ENCODE measurements at regions not wholly inside any gene's neighbourhood (a gene's known extent, or its start where the extent isn't known, plus 50 kb on each side); places are given as distances from the start of the nearest gene placed in this dataset.
"Not testable (repeated sequence)": the region's sequence is repeated elsewhere in the genome, so short reads cannot be mapped to it uniquely, and the experiment has no call there.

GRCh38 chr4:82271915-82272480, 101.8 kb downstream of the HNRNPD start:
- H3K27me3 Mint-ChIP-seq (ENCODE audit: low read depth); H3K9me3 Mint-ChIP-seq; H3K4me3 Mint-ChIP-seq; H3K27ac Mint-ChIP-seq; H3K36me3 Mint-ChIP-seq (ENCODE audit: low read depth); intact Hi-C loops (cut with micrococcal nuclease): not testable (repeated sequence)
- CTCF ChIA-PET: interaction anchor here (0.6 to 1.0 kb wide), 3 partner anchors 84 to 467 kb away, joined by 3 to 4 read pairs (median 3); no protein-coding TSS in a partner anchor
- peaks cover 18% of the 10 kb centered on the region for H3K4me1 Mint-ChIP-seq (ENCODE audit: low read depth)
- peak; percentile 23 for DNase-seq

GRCh38 chr4:82268826-82269193, 105.0 kb downstream of the HNRNPD start:
- Mint-ChIP-seq H3K27me3 (ENCODE audit: low read depth) (no peaks in the 10 kb centered on the region), H3K9me3 (no peaks in the 10 kb centered on the region), H3K4me3 (no peak overlapping the region), H3K4me1 (ENCODE audit: low read depth) (peaks cover 18% of the 10 kb centered on the region), H3K27ac (no peak overlapping the region), H3K36me3 (ENCODE audit: low read depth) (no peaks in the 10 kb centered on the region)
- no peak for DNase-seq
- CTCF ChIA-PET: interaction anchor here (0.7 to 3.5 kb wide), 31 partner anchors 10 to 864 kb away, joined by 3 to 19 read pairs (median 4); no protein-coding TSS in a partner anchor
- intact Hi-C loops (cut with micrococcal nuclease): loop anchor here (1.0 to 5.0 kb wide), 8 partner anchors 67 to 864 kb away; no protein-coding TSS in a partner anchor

GRCh38 chr4:82268050-82268825, 105.6 kb downstream of the HNRNPD start:
- Mint-ChIP-seq H3K27me3 (ENCODE audit: low read depth) (no peaks in the 10 kb centered on the region), H3K4me1 (ENCODE audit: low read depth) (peaks cover 18% of the 10 kb centered on the region), H3K27ac (no peak overlapping the region), H3K4me3 (no peak overlapping the region), H3K9me3 (no peaks in the 10 kb centered on the region), H3K36me3 (ENCODE audit: low read depth) (no peaks in the 10 kb centered on the region)
- peak; percentile 70 for DNase-seq
- intact Hi-C loops (cut with micrococcal nuclease): loop anchor here (1.0 to 5.0 kb wide), 8 partner anchors 66 to 863 kb away; no protein-coding TSS in a partner anchor
- CTCF ChIA-PET: interaction anchor here (0.8 to 3.5 kb wide), 34 partner anchors 10 to 863 kb away, joined by 3 to 19 read pairs (median 4); partner anchors contain the start of gene RASGEF1B

DNA sequence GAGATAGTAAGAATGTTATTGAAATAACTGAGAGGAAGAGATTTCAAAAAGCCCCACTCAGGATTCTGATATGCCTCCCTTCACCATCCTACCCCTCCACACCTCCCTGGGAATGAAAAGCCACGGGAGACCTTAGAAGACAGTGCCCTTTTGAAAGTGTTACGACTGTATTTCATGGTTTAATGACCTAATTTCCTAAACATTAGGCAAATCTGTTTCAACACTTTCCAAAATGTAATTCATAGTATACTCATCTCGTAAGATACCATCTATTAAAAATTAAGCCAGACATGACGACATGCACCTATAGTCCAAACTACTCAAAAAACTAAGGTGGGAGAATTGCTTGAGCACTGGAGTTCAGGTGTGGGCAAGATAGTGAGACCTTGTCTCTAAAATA, 106.3 kb downstream of the HNRNPD start:
- Mint-ChIP-seq H3K9me3 (no peaks in the 10 kb centered on the region), H3K36me3 (ENCODE audit: low read depth) (no peaks in the 10 kb centered on the region), H3K27ac (no peak overlapping the region), H3K27me3 (ENCODE audit: low read depth) (no peaks in the 10 kb centered on the region), H3K4me3 (no peak overlapping the region), H3K4me1 (ENCODE audit: low read depth) (peaks cover 18% of the 10 kb centered on the region)
- CTCF ChIA-PET: interaction anchor here (0.9 to 3.5 kb wide), 21 partner anchors 13 to 862 kb away, joined by 3 to 19 read pairs (median 4); partner anchors contain the start of gene RASGEF1B
- DNase-seq: no peak
- intact Hi-C loops (cut with micrococcal nuclease): loop anchor here (5.0 kb wide), 2 partner anchors 130 to 225 kb away; no protein-coding TSS in a partner anchor

DNA sequence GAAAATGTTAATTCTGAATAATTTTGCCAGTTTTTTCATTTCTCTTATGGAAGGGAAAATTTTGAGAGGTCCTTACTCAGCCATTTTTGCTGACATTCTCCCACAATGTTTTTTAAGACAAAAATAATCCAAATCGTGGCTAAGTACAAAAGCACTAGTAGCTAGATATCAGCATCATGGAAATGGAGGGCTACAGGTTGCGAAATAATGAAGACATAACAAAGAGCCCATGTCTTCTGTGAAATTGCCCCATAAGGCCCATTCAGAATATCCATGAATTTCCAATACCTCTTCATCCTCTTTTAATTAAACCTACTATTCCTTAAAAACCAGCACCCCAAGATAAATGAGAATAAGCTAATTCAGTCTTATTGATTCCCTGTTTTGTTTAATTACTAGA, 107.4 kb downstream of the HNRNPD start:
- Mint-ChIP-seq H3K4me3 (no peak overlapping the region), H3K27me3 (ENCODE audit: low read depth) (no peaks in the 10 kb centered on the region), H3K36me3 (ENCODE audit: low read depth) (no peaks in the 10 kb centered on the region), H3K9me3 (no peaks in the 10 kb centered on the region), H3K27ac (no peak overlapping the region), H3K4me1 (ENCODE audit: low read depth) (peaks cover 14% of the 10 kb centered on the region)
- intact Hi-C loops (cut with micrococcal nuclease): loop anchor here (5.0 kb wide), 2 partner anchors 129 to 224 kb away; no protein-coding TSS in a partner anchor
- DNase-seq: no peak
- CTCF ChIA-PET: interaction anchor here (0.6 to 0.8 kb wide), 2 partner anchors 43 to 206 kb away, joined by 4 to 5 read pairs; no protein-coding TSS in a partner anchor

- no peak for DNase-seq
- Mint-ChIP-seq H3K9me3 (no peaks in the 10 kb centered on the region), H3K4me3 (no peak overlapping the region), H3K27me3 (ENCODE audit: low read depth) (no peaks in the 10 kb centered on the region), H3K27ac (no peak overlapping the region), H3K4me1 (ENCODE audit: low read depth) (no peaks in the 10 kb centered on the region), H3K36me3 (ENCODE audit: low read depth) (no peaks in the 10 kb centered on the region)
- intact Hi-C loops (cut with micrococcal nuclease): no loop called here
- CTCF ChIA-PET: no interaction called here
Observed at GRCh38 chr4:82261084-82261483, 112.7 kb downstream of the HNRNPD start.

GRCh38 chr4:82260632-82261031, 113.2 kb downstream of the HNRNPD start:
- DNase-seq: no peak
- no peaks in the 10 kb centered on the region for H3K27me3 Mint-ChIP-seq (ENCODE audit: low read depth)
- H3K4me1 Mint-ChIP-seq (ENCODE audit: low read depth): no peaks in the 10 kb centered on the region
- no peak overlapping the region for H3K4me3 Mint-ChIP-seq
- intact Hi-C loops (cut with micrococcal nuclease): no loop called here
- H3K27ac Mint-ChIP-seq: no peak overlapping the region
- H3K36me3 Mint-ChIP-seq (ENCODE audit: low read depth): no peaks in the 10 kb centered on the region
- CTCF ChIA-PET: no interaction called here
- H3K9me3 Mint-ChIP-seq: no peaks in the 10 kb centered on the region

- H3K36me3 Mint-ChIP-seq (ENCODE audit: low read depth): no peaks in the 10 kb centered on the region
- H3K9me3 Mint-ChIP-seq: no peaks in the 10 kb centered on the region
- H3K4me1 Mint-ChIP-seq (ENCODE audit: low read depth): no peaks in the 10 kb centered on the region
- H3K27me3 Mint-ChIP-seq (ENCODE audit: low read depth): no peaks in the 10 kb centered on the region
- CTCF ChIA-PET: interaction anchor here (2.2 kb wide), 1 partner anchor 12 kb away, joined by 11 read pairs; no protein-coding TSS in a partner anchor
- H3K27ac Mint-ChIP-seq: no peak overlapping the region
- intact Hi-C loops (cut with micrococcal nuclease): no loop called here
- DNase-seq: no peak
- H3K4me3 Mint-ChIP-seq: no peak overlapping the region
Observed at GRCh38 chr4:82256718-82257117, 117.1 kb downstream of the HNRNPD start.

GRCh38 chr4:82255657-82256056, 118.1 kb downstream of the HNRNPD start:
- no peak for DNase-seq
- Mint-ChIP-seq H3K27ac (no peak overlapping the region), H3K9me3 (no peaks in the 10 kb centered on the region), H3K4me1 (ENCODE audit: low read depth) (no peaks in the 10 kb centered on the region), H3K36me3 (ENCODE audit: low read depth) (no peaks in the 10 kb centered on the region), H3K4me3 (no peak overlapping the region), H3K27me3 (ENCODE audit: low read depth) (no peaks in the 10 kb centered on the region)
- CTCF ChIA-PET: interaction anchor here (2.2 kb wide), 1 partner anchor 13 kb away, joined by 11 read pairs; no protein-coding TSS in a partner anchor
- intact Hi-C loops (cut with micrococcal nuclease): no loop called here

- H3K27ac Mint-ChIP-seq: no peak overlapping the region
- H3K36me3 Mint-ChIP-seq (ENCODE audit: low read depth): no peaks in the 10 kb centered on the region
- no peaks in the 10 kb centered on the region for H3K9me3 Mint-ChIP-seq
Observed at GRCh38 chr4:82248903-82249632, 124.7 kb downstream of the HNRNPD start.

GRCh38 chr4:82247629-82248028, 126.2 kb downstream of the HNRNPD start:
- H3K27ac Mint-ChIP-seq: no peak overlapping the region
- DNase-seq: no peak
- H3K4me3 Mint-ChIP-seq: no peak overlapping the region
- CTCF ChIA-PET: interaction anchor here (0.8 kb wide), 1 partner anchor 403 kb away, joined by 3 read pairs; no protein-coding TSS in a partner anchor
- no peaks in the 10 kb centered on the region for H3K27me3 Mint-ChIP-seq (ENCODE audit: low read depth)
- no peaks in the 10 kb centered on the region for H3K9me3 Mint-ChIP-seq
- no peaks in the 10 kb centered on the region for H3K36me3 Mint-ChIP-seq (ENCODE audit: low read depth)
- intact Hi-C loops (cut with micrococcal nuclease): no loop called here
- H3K4me1 Mint-ChIP-seq (ENCODE audit: low read depth): peaks cover 5% of the 10 kb centered on the region

More at GRCh38 chr4:82248903-82249632, 124.7 kb downstream of the HNRNPD start:
- no peak for DNase-seq
- intact Hi-C loops (cut with micrococcal nuclease): no loop called here
- Mint-ChIP-seq H3K27me3 (ENCODE audit: low read depth) (no peaks in the 10 kb centered on the region), H3K4me1 (ENCODE audit: low read depth) (peaks cover 5% of the 10 kb centered on the region), H3K4me3 (no peak overlapping the region)
- CTCF ChIA-PET: no interaction called here

DNA sequence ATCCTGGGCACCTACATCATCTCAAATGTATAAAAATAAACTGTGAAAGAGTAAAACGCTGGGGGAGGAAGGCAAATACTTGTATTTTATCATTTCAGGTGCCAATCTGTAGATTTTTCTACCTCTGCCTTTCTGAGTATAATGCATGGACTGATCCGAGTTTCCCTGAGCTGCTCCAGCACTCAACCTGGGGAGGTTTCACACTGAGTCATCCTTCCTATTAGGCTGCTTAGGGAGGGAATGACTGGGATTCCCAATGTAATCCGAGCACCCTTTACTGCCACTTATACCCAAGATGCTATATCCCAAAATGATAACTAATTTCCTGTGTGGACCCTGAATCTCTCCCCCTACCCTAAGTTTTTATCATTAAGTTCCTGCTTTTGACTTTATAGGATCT, 126.6 kb downstream of the HNRNPD start:
- intact Hi-C loops (cut with micrococcal nuclease): no loop called here
- DNase-seq: no peak
- H3K9me3 Mint-ChIP-seq: no peaks in the 10 kb centered on the region
- no peak overlapping the region for H3K27ac Mint-ChIP-seq
- H3K27me3 Mint-ChIP-seq (ENCODE audit: low read depth): no peaks in the 10 kb centered on the region
- no peaks in the 10 kb centered on the region for H3K36me3 Mint-ChIP-seq (ENCODE audit: low read depth)
- H3K4me3 Mint-ChIP-seq: no peak overlapping the region
- CTCF ChIA-PET: interaction anchor here (0.8 kb wide), 1 partner anchor 402 kb away, joined by 3 read pairs; no protein-coding TSS in a partner anchor
- H3K4me1 Mint-ChIP-seq (ENCODE audit: low read depth): peaks cover 5% of the 10 kb centered on the region

All from activated naive CD4-positive, alpha-beta T cell treated with anti-CD3 and anti-CD28 coated beads for 36 hours (primary cell).